H1 (cell line): ENCODE measurements at regions not wholly inside any gene's neighbourhood (a gene's known extent, or its start where the extent isn't known, plus 50 kb on each side); places are given as distances from the start of the nearest gene placed in this dataset.

Experiments used
- CTCF ChIA-PET: fragments of 300-600 bp; sonication (Branson Sonifier 250); formaldehyde crosslinking; loops from one replicate; lab custom pipeline; 2021; ENCODE audit not compliant: partially characterized antibody; lab: Charles Lee
- POLR2A ChIA-PET: fragments of 300-600 bp; sonication (Branson Sonifier 250); formaldehyde crosslinking; loops from one replicate; lab custom pipeline; 2021; ENCODE audit warnings: inconsistent platforms; ENCODE audit not compliant: partially characterized antibody; lab: Charles Lee
- DNase-seq, 2 experiments: peaks; one replicate each; pipeline versions ENCODE4 v3.0.0 to v3.0.0-alpha.2; 2010 to 2022; ENCODE audit warnings: low spot score in 2 of 2, low read depth in 1 of 2, mixed read lengths in 1 of 2
- FAIRE-seq: peaks from 2 replicates; lab custom pipeline; 2011; peaks lifted over from hg19 to GRCh38; lab: Jason Lieb, UNC
- H2AFZ ChIP-seq: 2 replicates; pipeline ENCODE4 v1.8.1; 2012; ENCODE audit warnings: low read length, inconsistent platforms
- H2AK5ac ChIP-seq: 2 replicates; pipeline ENCODE4 v1.6.1; 2013; ENCODE audit warnings: low read depth, low read length
- H2BK120ac ChIP-seq: replicated peaks from 2 replicates; pipeline ENCODE3; 2013; ENCODE audit warnings: low read depth, low read length, inconsistent platforms
- H2BK12ac ChIP-seq: 2 replicates; pipeline ENCODE4 v1.6.1; 2013; ENCODE audit warnings: low read depth, low read length
- H2BK15ac ChIP-seq: 2 replicates; pipeline ENCODE4 v1.6.1; 2013; ENCODE audit warnings: low read length
- H2BK20ac ChIP-seq: 2 replicates; pipeline ENCODE4 v1.6.1; 2013; ENCODE audit warnings: low read length
- H2BK5ac ChIP-seq: 2 replicates; pipeline ENCODE4 v1.6.1; 2013; ENCODE audit warnings: low read depth, low read length
- H3K14ac ChIP-seq: 2 replicates; pipeline ENCODE4 v1.6.1; 2013; ENCODE audit warnings: inconsistent platforms; ENCODE audit not compliant: insufficient read length
- H3K18ac ChIP-seq: 2 replicates; pipeline ENCODE4 v1.6.1; 2013; ENCODE audit warnings: low read length; ENCODE audit errors: extremely low read depth
- H3K23ac ChIP-seq: 2 replicates; pipeline ENCODE4 v1.6.1; 2013; ENCODE audit warnings: inconsistent platforms; ENCODE audit not compliant: insufficient read length
- H3K23me2 ChIP-seq: 2 replicates; pipeline ENCODE4 v1.6.1; 2013; ENCODE audit warnings: low read depth, low read length
- H3K27ac ChIP-seq: 2 replicates; pipeline ENCODE4 v1.6.1; 2011; ENCODE audit warnings: low read depth, low read length, inconsistent platforms
- H3K27me3 ChIP-seq, 4 experiments: replicated peaks in 1 of 4; 1 replicate in 1 of 4; 2 replicates in 3 of 4; pipeline versions ENCODE4 v1.6.1 to v1.8.1; 2011 to 2013; ENCODE audit warnings: low read length in 3 of 4, mild to moderate bottlenecking in 3 of 4, inconsistent platforms in 2 of 4, mixed read lengths in 2 of 4, moderate library complexity in 1 of 4; ENCODE audit not compliant: control insufficient read depth in 3 of 4, insufficient read depth in 3 of 4; ENCODE audit errors: extremely low read depth in 1 of 4
- H3K36me3 ChIP-seq, 4 experiments: 2 replicates each; pipeline versions ENCODE4 v1.6.1 to v1.8.1; 2011 to 2013; ENCODE audit warnings: mild to moderate bottlenecking in 4 of 4, low read length in 3 of 4, moderate library complexity in 2 of 4, control low read depth in 1 of 4, inconsistent platforms in 1 of 4; ENCODE audit not compliant: insufficient read depth in 4 of 4, control insufficient read depth in 2 of 4
- H3K4ac ChIP-seq: replicated peaks from 2 replicates; pipeline ENCODE3; 2013; ENCODE audit warnings: low read length, low read depth, mixed read lengths, inconsistent platforms; ENCODE audit not compliant: insufficient read length
- H3K4me1 ChIP-seq, 4 experiments: replicated peaks in 1 of 4; 1 replicate in 1 of 4; 2 replicates in 3 of 4; pipeline versions ENCODE4 v1.6.1 to v1.8.1; 2011 to 2013; ENCODE audit warnings: low read length in 3 of 4, inconsistent platforms in 2 of 4, mixed read lengths in 1 of 4; ENCODE audit not compliant: insufficient read depth in 4 of 4, control insufficient read depth in 3 of 4
- H3K4me2 ChIP-seq, 2 experiments: 2 replicates each; pipeline versions ENCODE4 v1.6.1 to v1.8.1; 2011 to 2013; ENCODE audit warnings: low read depth in 2 of 2, low read length in 2 of 2, control low read depth in 1 of 2, inconsistent platforms in 1 of 2, mild to moderate bottlenecking in 1 of 2; ENCODE audit not compliant: insufficient read depth in 1 of 2
- H3K4me3 ChIP-seq, 4 experiments: fragments of 200-600, 300-600 bp in 1 of 4; sonication (generic), shearing (Covaris generic), sonication (Bioruptor Twin) in 1 of 4; 2 replicates each; pipeline versions ENCODE4 v1.5.1 to v1.8.1; 2011 to 2016; ENCODE audit warnings: low read length in 4 of 4, low read depth in 3 of 4, control low read depth in 2 of 4, inconsistent platforms in 2 of 4, mild to moderate bottlenecking in 2 of 4, mixed read lengths in 1 of 4, moderate library complexity in 1 of 4; ENCODE audit not compliant: insufficient read depth in 2 of 4; ENCODE audit errors: extremely low read depth in 1 of 4
- H3K56ac ChIP-seq: replicated peaks from 2 replicates; pipeline ENCODE3; 2013; ENCODE audit warnings: low read depth, mild to moderate bottlenecking, mixed read lengths, low read length, inconsistent platforms; ENCODE audit not compliant: insufficient read length
- H3K79me1 ChIP-seq: 2 replicates; pipeline ENCODE4 v1.6.1; 2013; ENCODE audit warnings: low read depth, low read length, control low read depth
- H3K79me2 ChIP-seq, 2 experiments: 2 replicates each; pipeline versions ENCODE4 v1.6.1 to v1.8.1; 2012 to 2013; ENCODE audit warnings: low read length in 2 of 2, mild to moderate bottlenecking in 2 of 2, inconsistent platforms in 1 of 2; ENCODE audit not compliant: insufficient read depth in 2 of 2, control insufficient read depth in 1 of 2
- H3K9ac ChIP-seq, 4 experiments: replicated peaks in 1 of 4; 1 replicate in 1 of 4; 2 replicates in 3 of 4; pipeline versions ENCODE4 v1.6.1 to v1.8.1; 2011 to 2013; ENCODE audit warnings: low read depth in 3 of 4, low read length in 3 of 4, control low read depth in 2 of 4, mild to moderate bottlenecking in 2 of 4, moderate library complexity in 2 of 4, inconsistent platforms in 1 of 4; ENCODE audit errors: extremely low read depth in 1 of 4
- H3K9me3 ChIP-seq, 2 experiments: 2 replicates each; pipeline versions ENCODE4 v1.6.1 to v1.8.1; 2012 to 2013; ENCODE audit warnings: mild to moderate bottlenecking in 2 of 2, moderate library complexity in 2 of 2, control low read depth in 1 of 2, inconsistent platforms in 1 of 2, low read depth in 1 of 2, low read length in 1 of 2, mixed read lengths in 1 of 2; ENCODE audit not compliant: insufficient read depth in 2 of 2
- H4K20me1 ChIP-seq, 2 experiments: replicated peaks in 1 of 2; 2 replicates each; pipeline versions ENCODE3 to v1.8.1; 2011 to 2013; ENCODE audit warnings: inconsistent platforms in 2 of 2, low read length in 2 of 2, mild to moderate bottlenecking in 1 of 2; ENCODE audit not compliant: insufficient read depth in 2 of 2, control insufficient read depth in 1 of 2
- H4K5ac ChIP-seq: 2 replicates; pipeline ENCODE4 v1.6.1; 2013; ENCODE audit warnings: low read length, low read depth, mixed read lengths, inconsistent platforms; ENCODE audit not compliant: insufficient read length
- H4K8ac ChIP-seq: 2 replicates; pipeline ENCODE4 v1.8.0; 2013; ENCODE audit warnings: mild to moderate bottlenecking, moderate library complexity, low read length, inconsistent platforms; ENCODE audit not compliant: insufficient read depth; ENCODE audit errors: extremely low read depth
- H4K91ac ChIP-seq: replicated peaks from 2 replicates; pipeline ENCODE3; 2013; ENCODE audit warnings: low read length, mixed read lengths, inconsistent platforms; ENCODE audit not compliant: insufficient read length
- CEBPB ChIP-seq: IDR thresholded peaks from 2 replicates; pipeline ENCODE4 v1.6.1; 2012; ENCODE audit warnings: low read depth, low read length
- EP300 ChIP-seq, 2 experiments: IDR thresholded peaks; 1 replicate in 1 of 2; 2 replicates in 1 of 2; pipeline ENCODE4 v1.6.1; 2011 to 2012; ENCODE audit warnings: low read depth in 2 of 2, low read length in 2 of 2, mild to moderate bottlenecking in 2 of 2, borderline replicate concordance in 1 of 2, inconsistent platforms in 1 of 2, moderate library complexity in 1 of 2
- GABPA ChIP-seq: IDR thresholded peaks from 2 replicates; pipeline ENCODE4 v1.6.1; 2011; ENCODE audit warnings: mild to moderate bottlenecking, low read length, moderate library complexity, borderline replicate concordance; ENCODE audit not compliant: insufficient read depth
- RAD21 ChIP-seq, 2 experiments: IDR thresholded peaks in 1 of 2; conservative IDR thresholded peaks in 1 of 2; 2 replicates each; pipeline ENCODE4 v1.6.1; 2011; ENCODE audit warnings: low read depth in 2 of 2, low read length in 2 of 2, improper control_type of control experiment in 1 of 2, inconsistent platforms in 1 of 2, mild to moderate bottlenecking in 1 of 2, moderate library complexity in 1 of 2
- SUZ12 ChIP-seq: fragments of 200-600 bp; sonication (generic); IDR thresholded peaks from 2 replicates; pipeline ENCODE4 v1.6.1; 2012; ENCODE audit warnings: mild to moderate bottlenecking, inconsistent platforms, low read length, moderate library complexity, mixed read lengths
- YY1 ChIP-seq: IDR thresholded peaks from 2 replicates; pipeline ENCODE4 v1.6.1; 2011; ENCODE audit warnings: low read depth, mild to moderate bottlenecking, low read length
- WGBS, 2 experiments: shearing (Covaris generic) in 1 of 2; methylation state at CpG; one replicate each; pipeline versions ENCODE4 v1.1.6 to v1.1.7; 2013 to 2015; ENCODE audit warnings: low lambda C conversion rate in 2 of 2, mixed read lengths in 2 of 2, inconsistent platforms in 1 of 2, low coverage in 1 of 2, missing lambda C conversion rate in 1 of 2; ENCODE audit not compliant: insufficient replicate concordance in 2 of 2, insufficient coverage in 1 of 2, insufficient read length in 1 of 2; ENCODE audit errors: extremely low coverage in 1 of 2, missing lambda C conversion rate in 1 of 2; 5-methylcytosine and 5-hydroxymethylcytosine counted together
- TF ChIP-seq, protein P1 (sequence below), 3 experiments: IDR thresholded peaks; 1 replicate in 2 of 3; 2 replicates in 1 of 3; pipeline versions ENCODE4 v1.5.1 to v1.6.1; 2011; ENCODE audit warnings: low read length in 3 of 3, mild to moderate bottlenecking in 3 of 3, inconsistent platforms in 2 of 3, low read depth in 1 of 3, moderate library complexity in 1 of 3; ENCODE audit not compliant: insufficient read depth in 1 of 3; ENCODE audit errors: control extremely low read depth in 1 of 3

DNA sequence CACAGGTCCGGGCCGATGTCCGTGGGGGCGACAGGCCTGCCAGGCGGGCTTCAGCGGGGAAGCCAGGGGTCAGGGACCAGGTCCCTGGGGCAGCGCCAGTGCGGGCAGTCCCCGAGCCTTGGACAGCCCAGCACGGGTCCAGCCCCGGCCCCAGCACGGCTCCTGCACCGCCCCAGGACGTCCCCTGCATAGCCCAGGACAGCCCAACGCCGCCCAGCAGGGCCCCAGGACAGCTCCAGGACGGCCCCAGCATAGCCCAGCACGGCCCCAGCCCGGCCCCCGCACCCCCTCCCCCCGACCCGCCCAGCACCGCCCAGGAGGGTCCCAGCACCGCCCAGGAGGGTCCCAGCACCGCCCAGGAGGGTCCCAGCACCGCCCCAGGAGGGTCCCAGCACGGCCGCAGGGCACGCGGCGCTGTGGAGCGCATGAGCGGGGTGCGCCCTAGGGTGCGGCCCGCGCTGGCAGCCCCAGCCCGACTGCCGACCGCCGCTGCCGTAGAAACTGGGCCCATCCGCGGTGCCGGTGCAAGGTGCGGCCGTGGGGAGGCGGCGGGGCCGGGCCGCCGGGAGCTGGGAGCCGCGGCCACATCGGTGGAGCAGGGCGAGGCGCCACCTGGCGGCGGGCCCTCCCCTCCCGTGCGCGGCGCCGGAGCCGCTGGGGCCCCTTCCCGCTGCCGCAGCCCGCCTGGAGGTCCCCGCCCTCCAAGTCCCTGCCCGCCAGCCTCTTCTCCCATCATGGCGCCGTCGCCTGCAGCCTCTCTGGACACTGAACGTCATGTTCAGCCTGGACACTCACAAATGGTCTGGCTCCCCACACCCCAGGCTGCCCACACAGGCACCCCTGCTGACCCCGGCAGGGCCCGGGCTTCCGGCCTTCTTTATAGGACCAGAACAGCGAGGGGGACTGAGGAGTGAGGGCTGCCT is 106.8 kb upstream of the NKX1-1 start:
- Histone ChIP-seq H3K9ac (no peak overlapping the region), H3K27ac (no peak overlapping the region), H3K27me3 (peaks cover 0 to 2% (median 0%) of the 10 kb centered on the region in 4 experiments; a peak in 1 of 7 replicates), H3K4ac (no peak overlapping the region), H4K20me1 (peaks cover 0 to 12% of the 10 kb centered on the region in 2 experiments), H3K18ac (peak overlapping the region; percentile 83), H2BK120ac (no peak overlapping the region), H3K79me1 (no peaks in the 10 kb centered on the region), H2BK20ac (no peak overlapping the region), H2AFZ (peak overlapping the region; percentile 95; the same call in 1 of the 2 replicates), H3K14ac (no peak overlapping the region), H4K91ac (no peak overlapping the region), H3K23ac (no peak overlapping the region), H3K4me3 (peak overlapping the region; percentile 20 to 55 (median 28); a peak in 6 of 8 replicates), H2BK15ac (no peak overlapping the region), H4K5ac (peak overlapping the region; percentile 64), H3K4me2 (peak overlapping the region; percentile 45 to 78; a peak in 3 of 4 replicates), H2BK5ac (no peak overlapping the region), H2BK12ac (no peak overlapping the region), H3K79me2 (no peaks in the 10 kb centered on the region), H3K56ac (no peak overlapping the region), H3K23me2 (peaks cover 17% of the 10 kb centered on the region; the same call in 1 of the 2 replicates), H3K9me3 (peaks cover 0 to 7% of the 10 kb centered on the region in 2 experiments; a peak in 1 of 4 replicates), H2AK5ac (no peak overlapping the region), H4K8ac (peak overlapping the region; percentile 96), H3K4me1 (peaks cover 0 to 4% (median 3%) of the 10 kb centered on the region in 4 experiments; a peak in 2 of 7 replicates), H3K36me3 (no peaks in the 10 kb centered on the region)
- FAIRE-seq (no peak), DNase-seq (peak in 1 of 2 experiments; percentile 88)
- ChIA-PET POLR2A (interaction anchor here (0.7 kb wide), 1 partner anchor 109 kb away, joined by 3 read pairs; no protein-coding TSS in a partner anchor), CTCF (interaction anchor here (0.6 to 2.3 kb wide), 18 partner anchors 9 to 439 kb away, joined by 3 to 12 read pairs (median 5); no protein-coding TSS in a partner anchor)
- WGBS, 2 experiments = 21% methylated on average over 36 of the region's 78 CpGs; no CpG with 5 or more reads in 1 of the 2 experiments
- TF ChIP-seq EP300 (IDR thresholded peaks at IDR 0.05; ENCODE audit: borderline replicate concordance in 1 of 2, low read depth in 2 of 2, low read length in 2 of 2) = peak in 1 of 2 experiments; percentile 42; a peak in 1 of 3 replicates
- TF ChIP-seq YY1 = peak; percentile 90
- TF ChIP-seq, protein P1, sequence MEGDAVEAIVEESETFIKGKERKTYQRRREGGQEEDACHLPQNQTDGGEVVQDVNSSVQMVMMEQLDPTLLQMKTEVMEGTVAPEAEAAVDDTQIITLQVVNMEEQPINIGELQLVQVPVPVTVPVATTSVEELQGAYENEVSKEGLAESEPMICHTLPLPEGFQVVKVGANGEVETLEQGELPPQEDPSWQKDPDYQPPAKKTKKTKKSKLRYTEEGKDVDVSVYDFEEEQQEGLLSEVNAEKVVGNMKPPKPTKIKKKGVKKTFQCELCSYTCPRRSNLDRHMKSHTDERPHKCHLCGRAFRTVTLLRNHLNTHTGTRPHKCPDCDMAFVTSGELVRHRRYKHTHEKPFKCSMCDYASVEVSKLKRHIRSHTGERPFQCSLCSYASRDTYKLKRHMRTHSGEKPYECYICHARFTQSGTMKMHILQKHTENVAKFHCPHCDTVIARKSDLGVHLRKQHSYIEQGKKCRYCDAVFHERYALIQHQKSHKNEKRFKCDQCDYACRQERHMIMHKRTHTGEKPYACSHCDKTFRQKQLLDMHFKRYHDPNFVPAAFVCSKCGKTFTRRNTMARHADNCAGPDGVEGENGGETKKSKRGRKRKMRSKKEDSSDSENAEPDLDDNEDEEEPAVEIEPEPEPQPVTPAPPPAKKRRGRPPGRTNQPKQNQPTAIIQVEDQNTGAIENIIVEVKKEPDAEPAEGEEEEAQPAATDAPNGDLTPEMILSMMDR (IDR thresholded peaks at IDR 0.05; ENCODE audit: control extremely low read depth in 1 of 3, insufficient read depth in 1 of 3, low read depth in 1 of 3, low read length in 3 of 3) = peak in 2 of 3 experiments; percentile 73 to 90; a peak in 3 of 4 replicates
- peak; percentile 52 to 79 for TF ChIP-seq RAD21 (IDR thresholded peaks at IDR 0.05 in 1 of 2, conservative IDR thresholded peaks at IDR 0.05 in 1 of 2; ENCODE audit: low read depth in 2 of 2, low read length in 2 of 2)
- TF ChIP-seq SUZ12 = no peak
- TF ChIP-seq GABPA = peak; percentile 90
- TF ChIP-seq CEBPB = no peak
